ENCODE measurements at regions not wholly inside any gene's neighbourhood (a gene's known extent, or its start where the extent isn't known, plus 50 kb on each side); places are given as distances from the start of the nearest gene placed in this dataset.

GRCh38 chr12:115450017-115450416 is 766.0 kb upstream of the TBX3 start:
- Histone ChIP-seq H3K4me3 (ENCODE audit: extremely low read depth in 1 of 4, insufficient read depth in 2 of 4, low read depth in 3 of 4, low read length in 4 of 4) (no peak overlapping the region), H4K5ac (ENCODE audit: insufficient read length, low read depth, low read length) (no peak overlapping the region), H2BK20ac (ENCODE audit: low read length) (0 out of 2 replicates have a peak overlapping the region, but pooled peaks have one; percentile 61), H2BK5ac (ENCODE audit: low read depth, low read length) (no peak overlapping the region), H3K56ac (replicated peaks; ENCODE audit: insufficient read length, low read depth, low read length) (no peak overlapping the region), H3K27me3 (replicated peaks in 1 of 4; ENCODE audit: control insufficient read depth in 3 of 4, extremely low read depth in 1 of 4, insufficient read depth in 3 of 4, low read length in 3 of 4) (peaks cover 0 to 20% (median 11%) of the 10 kb centered on the region in 4 experiments; a peak in 5 of 7 replicates), H3K79me1 (ENCODE audit: low read depth, low read length) (no peaks in the 10 kb centered on the region), H3K9ac (replicated peaks in 1 of 4; ENCODE audit: extremely low read depth in 1 of 4, low read depth in 3 of 4, low read length in 3 of 4) (no peak overlapping the region), H3K4me1 (replicated peaks in 1 of 4; ENCODE audit: control insufficient read depth in 3 of 4, insufficient read depth in 4 of 4, low read length in 3 of 4) (peaks cover 9 to 26% (median 20%) of the 10 kb centered on the region in 4 experiments), H2BK12ac (ENCODE audit: low read depth, low read length) (no peak overlapping the region), H3K23ac (ENCODE audit: insufficient read length) (no peak overlapping the region), H3K18ac (ENCODE audit: extremely low read depth, low read length) (no peak overlapping the region), H2BK120ac (replicated peaks; ENCODE audit: low read depth, low read length) (no peak overlapping the region), H3K14ac (ENCODE audit: insufficient read length) (no peak overlapping the region), H3K23me2 (ENCODE audit: low read depth, low read length) (peaks cover 10% of the 10 kb centered on the region; the same call in 1 of the 2 replicates), H4K8ac (ENCODE audit: extremely low read depth, insufficient read depth, low read length) (no peak overlapping the region), H3K79me2 (ENCODE audit: control insufficient read depth in 1 of 2, insufficient read depth in 2 of 2, low read length in 2 of 2) (no peaks in the 10 kb centered on the region), H2BK15ac (ENCODE audit: low read length) (no peak overlapping the region), H4K91ac (replicated peaks; ENCODE audit: insufficient read length, low read length) (no peak overlapping the region), H3K4me2 (ENCODE audit: insufficient read depth in 1 of 2, low read depth in 2 of 2, low read length in 2 of 2) (peak overlapping the region in 1 of 2 experiments; percentile 38; a peak in 2 of 4 replicates), H3K27ac (ENCODE audit: low read depth, low read length) (no peak overlapping the region), H3K9me3 (ENCODE audit: insufficient read depth in 2 of 2, low read depth in 1 of 2, low read length in 1 of 2) (no peaks in the 10 kb centered on the region), H3K36me3 (ENCODE audit: control insufficient read depth in 2 of 4, insufficient read depth in 4 of 4, low read length in 3 of 4) (no peaks in the 10 kb centered on the region), H3K4ac (replicated peaks; ENCODE audit: insufficient read length, low read depth, low read length) (no peak overlapping the region), H2AK5ac (ENCODE audit: low read depth, low read length) (no peak overlapping the region), H2AFZ (ENCODE audit: low read length) (no peak overlapping the region), H4K20me1 (replicated peaks in 1 of 2; ENCODE audit: control insufficient read depth in 1 of 2, insufficient read depth in 2 of 2, low read length in 2 of 2) (no peaks in the 10 kb centered on the region)
- WGBS, 2 experiments (ENCODE audit: extremely low coverage in 1 of 2, insufficient coverage in 1 of 2, insufficient read length in 1 of 2, insufficient replicate concordance in 2 of 2, low coverage in 1 of 2, low lambda C conversion rate in 2 of 2, missing lambda C conversion rate in 1 of 2): 41% methylated on average over 3 of the region's 3 CpGs; no CpG with 5 or more reads in 1 of the 2 experiments
- POLR2A ChIA-PET (ENCODE audit: partially characterized antibody): no interaction called here
- DNase-seq (ENCODE audit: low read depth in 1 of 2, low spot score in 2 of 2): no peak
- no peak for TF ChIP-seq FOSL1 (IDR thresholded peaks at IDR 0.05; ENCODE audit: insufficient read depth, low read depth, low read length)
- CTCF ChIA-PET (ENCODE audit: partially characterized antibody): interaction anchor here (1.0 to 1.2 kb wide), 3 partner anchors 8 to 45 kb away, joined by 3 read pairs; no protein-coding TSS in a partner anchor
- no peak for FAIRE-seq

Data from H1 (cell line).